RKO (cell line): ENCODE measurements at regions not wholly inside any gene's neighbourhood (a gene's known extent, or its start where the extent isn't known, plus 50 kb on each side); places are given as distances from the start of the nearest gene placed in this dataset.

Experiments used
- DNase-seq: peaks from one replicate; pipeline ENCODE4 v3.0.0-alpha.2; 2016; ENCODE audit warnings: low spot score

DNA sequence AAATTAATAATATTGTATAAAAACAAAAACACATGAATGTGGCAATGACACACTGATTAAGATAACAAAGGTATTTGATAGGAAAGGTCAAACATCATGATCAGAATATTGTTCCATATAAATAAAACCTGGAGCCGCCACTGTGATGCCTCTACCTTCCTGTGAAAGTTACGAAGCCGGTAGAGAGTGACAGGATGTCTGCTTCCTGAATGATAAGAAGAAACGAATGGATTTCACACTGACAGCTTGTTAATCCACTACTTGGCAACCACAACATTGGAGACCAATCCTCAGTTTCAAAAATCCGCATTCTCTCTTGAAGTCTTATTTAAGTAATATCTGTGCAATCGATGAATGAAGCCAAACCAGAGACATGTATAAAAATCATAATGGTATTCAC, 315.1 kb downstream of the HDGFL1 start:
- DNase-seq = no peak

DNA sequence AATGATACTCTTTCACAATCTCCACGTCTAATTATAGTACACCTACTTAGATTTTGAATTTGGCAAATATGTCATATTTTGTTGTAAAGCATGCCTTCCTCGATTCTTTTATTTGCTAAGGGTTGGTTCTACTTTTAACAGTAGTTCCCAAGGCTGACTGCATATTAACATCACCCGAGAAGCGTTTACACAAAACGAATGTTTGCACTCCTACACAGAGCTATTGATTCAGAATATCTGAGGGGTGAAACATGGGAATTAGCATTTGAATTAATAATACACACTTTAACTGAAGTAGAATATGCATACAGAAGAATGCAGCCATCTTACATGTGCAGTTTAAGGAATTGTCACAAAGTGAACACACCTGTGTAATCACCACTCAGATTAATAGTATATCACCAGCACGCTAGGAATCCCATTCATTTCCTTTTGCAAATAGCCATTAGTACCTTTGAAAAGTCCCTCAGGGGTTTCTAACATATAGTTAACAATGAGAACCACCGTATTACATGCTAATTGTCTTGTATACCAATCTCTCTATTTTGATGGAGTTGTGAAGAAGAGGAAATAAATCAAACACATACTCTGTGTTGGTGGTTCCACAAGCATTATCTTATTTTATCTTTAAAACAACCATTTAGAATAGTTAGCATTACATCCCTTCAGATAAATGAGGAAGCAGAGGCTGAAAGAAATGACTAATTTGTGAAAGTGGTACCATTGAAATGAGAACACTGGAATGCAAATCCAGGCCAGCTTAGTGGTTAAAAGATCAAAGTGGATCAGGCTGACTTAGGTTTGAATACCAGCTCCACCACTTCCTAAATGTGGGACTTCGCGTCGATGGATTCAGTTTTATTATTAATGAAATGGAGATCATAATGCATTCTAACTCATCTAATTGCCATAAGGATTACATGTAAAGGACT, 317.6 kb downstream of the HDGFL1 start:
- DNase-seq = no peak

DNA sequence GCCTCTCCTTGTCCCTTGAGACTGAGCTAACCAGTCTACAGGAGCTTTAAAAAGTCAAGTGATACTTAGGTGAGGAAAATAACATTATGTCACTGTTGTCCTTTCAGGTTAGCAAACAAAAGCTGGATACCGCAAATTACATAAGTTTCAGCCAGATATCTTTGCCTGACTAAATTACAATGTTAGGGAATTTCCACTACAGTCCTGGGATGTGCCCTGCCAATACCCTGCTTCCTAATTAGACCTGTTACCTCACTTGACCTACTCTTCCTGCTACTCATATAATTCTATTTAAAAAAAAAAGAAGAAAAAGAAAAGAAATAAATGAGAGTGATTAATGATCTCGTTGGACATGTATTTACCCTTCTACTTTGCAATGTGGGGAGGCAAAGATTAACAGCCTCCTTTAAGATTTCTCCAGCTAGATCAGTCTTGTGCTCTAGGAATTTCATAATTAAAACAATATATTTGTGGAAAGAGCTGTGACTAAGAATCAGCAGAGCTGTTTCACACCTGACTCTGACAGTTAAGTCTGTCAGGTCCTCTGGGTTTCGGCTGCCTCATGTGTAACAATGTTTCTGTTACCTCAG, 318.9 kb downstream of the HDGFL1 start:
- DNase-seq = no peak

DNA sequence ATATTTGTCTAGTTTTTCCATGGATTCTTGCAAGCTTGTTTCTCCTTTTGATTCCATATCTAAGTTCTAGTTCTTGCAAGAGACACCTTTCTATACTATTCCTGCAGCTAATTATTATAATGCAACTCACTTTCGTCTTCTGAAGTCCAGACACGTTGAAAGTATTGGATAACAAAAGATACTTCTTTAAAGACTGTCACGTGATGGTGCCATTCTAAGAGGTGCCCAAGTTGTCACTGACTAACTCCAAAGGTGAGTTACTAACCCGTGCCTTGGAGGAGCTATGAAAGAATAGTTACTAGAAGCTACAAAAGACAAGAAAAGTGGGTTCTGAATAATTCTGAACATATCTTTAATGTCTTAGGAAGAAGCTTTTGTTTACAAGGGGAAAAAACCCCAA, 322.6 kb downstream of the HDGFL1 start:
- no peak for DNase-seq

DNA sequence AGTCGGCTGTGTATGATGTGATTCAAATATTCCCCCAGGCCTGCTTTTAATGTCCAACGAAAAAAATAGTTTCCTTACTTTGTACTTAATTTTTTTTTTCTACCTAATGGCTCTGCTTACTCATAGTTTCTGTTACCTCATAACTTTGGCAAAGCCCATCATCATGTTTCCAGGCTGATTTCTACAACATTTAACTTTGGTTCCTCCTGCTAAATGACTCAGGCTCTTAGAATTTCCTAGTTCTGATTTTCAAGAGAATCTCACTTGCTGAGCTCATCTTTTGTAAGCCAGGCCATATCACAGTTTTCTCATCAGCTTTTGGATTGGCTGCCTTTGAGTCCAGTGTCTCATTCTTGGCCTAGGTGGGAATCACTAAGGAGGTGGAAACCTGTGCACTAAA, 323.1 kb downstream of the HDGFL1 start:
- DNase-seq = peak; percentile 48

DNA sequence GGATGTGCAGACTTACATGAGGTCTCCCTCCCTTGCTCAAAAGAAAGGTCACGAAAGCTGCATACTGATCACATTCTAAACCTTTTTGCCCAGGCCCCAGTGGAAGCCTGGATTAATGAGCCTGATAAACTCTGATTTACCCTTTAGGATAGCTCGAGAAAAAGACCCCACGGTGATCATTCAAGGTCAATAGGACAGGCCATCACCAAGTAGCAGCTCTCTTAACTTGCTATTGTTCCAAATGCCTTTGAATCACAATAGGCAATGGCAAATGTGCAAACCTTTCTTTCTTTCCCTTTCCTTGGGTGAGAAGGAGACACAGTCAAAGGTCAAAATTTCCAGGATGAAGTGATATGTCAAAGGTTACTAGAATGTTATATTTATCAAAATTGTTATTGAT, 327.3 kb downstream of the HDGFL1 start:
- DNase-seq = no peak

DNA sequence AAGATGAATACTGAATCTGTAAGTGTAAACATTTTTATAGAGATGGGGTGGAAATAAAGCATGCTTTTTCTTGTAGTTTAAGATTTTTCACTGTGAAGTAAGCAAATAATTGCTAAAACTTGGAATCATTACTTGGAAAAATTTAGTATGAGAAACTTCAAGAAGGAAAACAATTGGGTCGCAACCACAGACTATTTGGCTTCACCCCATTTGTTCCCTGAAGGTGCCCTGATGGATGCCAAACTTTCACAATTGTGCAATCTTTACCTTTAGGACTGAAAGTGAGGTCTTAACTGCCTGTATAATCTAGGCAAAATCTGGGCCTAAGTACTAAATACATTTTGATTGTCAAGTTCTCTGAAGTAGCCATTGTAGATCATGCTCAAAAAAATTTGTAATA, 330.1 kb downstream of the HDGFL1 start:
- no peak for DNase-seq

DNA sequence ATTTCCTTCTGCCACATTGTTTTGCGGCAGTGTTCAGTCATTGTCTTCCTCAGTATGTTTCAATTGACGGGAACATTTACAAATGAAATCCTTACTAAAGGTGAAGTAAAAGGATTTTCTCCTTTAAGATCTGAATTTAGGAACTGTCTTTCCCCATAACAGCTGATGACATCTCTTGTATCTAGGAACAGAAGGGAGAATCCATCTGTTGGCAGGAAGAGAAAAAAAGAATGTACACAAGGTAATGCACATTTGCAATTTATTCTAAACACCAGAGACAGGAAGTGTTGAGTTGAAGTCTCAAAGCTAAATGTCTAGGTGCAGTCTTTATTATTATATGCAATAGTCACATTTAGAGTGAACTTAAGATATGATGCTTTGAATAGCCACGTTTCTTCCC, 334.5 kb downstream of the HDGFL1 start:
- DNase-seq = no peak

DNA sequence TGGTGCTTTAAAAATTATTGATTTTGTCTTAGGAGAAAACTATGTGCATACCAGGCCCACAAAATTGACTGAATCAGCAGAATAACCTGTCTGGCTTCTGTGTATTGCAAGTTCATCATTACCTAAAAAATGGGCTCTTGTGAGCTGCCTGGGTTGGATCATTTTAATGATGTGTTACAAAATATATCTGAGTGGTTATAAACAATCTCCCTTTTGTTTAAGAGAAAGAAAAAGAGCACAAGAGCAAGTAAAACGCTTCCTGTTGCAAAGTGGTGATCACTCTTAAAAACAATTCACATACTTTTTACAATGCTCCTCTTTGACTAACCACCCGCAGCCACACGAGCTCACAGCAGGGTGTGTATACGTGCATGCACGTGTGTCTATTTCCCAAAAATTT, 335.1 kb downstream of the HDGFL1 start:
- no peak for DNase-seq

DNA sequence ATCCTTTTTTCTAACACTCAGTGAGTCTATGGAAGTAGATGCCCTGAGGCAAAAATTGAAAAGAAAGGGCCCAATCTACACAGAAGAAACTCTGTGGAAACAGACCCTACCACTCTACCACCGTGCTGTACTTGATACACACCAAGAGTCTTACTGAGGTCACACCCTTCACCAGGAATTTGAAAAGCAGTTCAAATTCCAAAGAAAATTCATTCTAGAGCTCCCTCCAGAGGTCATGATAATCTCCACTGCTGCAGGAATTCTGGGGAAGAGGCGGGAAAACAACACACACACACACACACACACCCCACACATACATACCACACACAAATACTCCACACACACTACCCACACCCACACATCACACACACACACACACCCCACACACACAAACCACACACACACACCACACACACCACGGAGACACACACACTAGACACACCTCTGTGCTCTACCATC, 336.8 kb downstream of the HDGFL1 start:
- peak; percentile 5 for DNase-seq

DNA sequence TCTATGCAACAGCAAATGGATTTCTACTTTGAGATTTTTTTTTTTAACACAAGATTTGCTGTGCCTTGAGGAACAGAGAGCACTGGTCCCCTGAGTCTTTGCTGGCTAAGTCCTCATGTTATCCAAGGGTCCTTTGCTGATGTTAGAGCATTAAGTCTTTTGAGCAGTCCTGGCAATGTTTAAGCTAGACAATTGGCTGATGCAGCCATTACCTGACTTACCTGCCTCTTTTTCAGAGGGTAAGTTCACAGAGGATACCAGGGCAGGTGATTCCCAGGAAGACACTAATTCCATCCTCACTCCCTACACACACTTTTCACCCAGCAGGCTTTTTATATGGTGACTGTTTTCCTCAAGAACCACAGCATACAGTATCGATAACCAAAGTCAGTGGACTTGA, 337.7 kb downstream of the HDGFL1 start:
- no peak for DNase-seq

DNA sequence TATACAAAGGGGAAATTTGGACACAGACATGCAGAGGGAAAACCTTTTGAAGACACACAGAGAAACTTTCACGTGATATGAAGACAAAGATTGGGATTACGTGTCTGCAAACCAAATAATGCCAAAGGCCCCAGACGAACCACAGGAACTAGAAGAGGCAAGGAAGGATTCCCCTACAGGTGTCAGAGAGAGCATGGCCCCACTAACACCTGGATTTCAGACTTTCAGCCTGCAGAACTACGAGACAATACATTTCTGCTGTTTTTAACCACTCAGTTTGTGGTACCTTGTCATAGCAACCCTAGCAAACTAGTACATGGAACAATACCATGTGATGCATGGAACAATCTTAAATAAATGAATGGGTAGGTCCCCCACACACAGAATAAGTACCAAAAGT, 341.0 kb downstream of the HDGFL1 start:
- DNase-seq = no peak

DNA sequence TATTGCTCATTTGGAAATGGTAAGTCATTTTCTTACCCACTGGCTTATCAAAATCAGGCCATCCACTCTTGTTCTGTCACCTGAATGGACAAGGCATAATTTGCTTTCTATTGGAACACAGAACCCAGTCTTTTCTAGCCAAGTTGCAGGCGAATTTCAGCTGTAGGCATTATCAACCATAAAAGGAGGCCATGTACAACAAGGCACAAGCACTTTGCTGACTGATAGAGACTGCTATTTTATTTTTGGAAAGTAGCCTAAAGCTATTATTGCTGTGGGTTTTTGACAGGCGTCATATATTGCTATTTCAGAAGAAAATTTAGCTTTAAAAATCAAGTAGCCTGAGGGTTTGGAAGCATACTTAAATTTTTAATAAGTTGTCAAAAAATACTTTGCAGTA, 344.2 kb downstream of the HDGFL1 start:
- DNase-seq = no peak

DNA sequence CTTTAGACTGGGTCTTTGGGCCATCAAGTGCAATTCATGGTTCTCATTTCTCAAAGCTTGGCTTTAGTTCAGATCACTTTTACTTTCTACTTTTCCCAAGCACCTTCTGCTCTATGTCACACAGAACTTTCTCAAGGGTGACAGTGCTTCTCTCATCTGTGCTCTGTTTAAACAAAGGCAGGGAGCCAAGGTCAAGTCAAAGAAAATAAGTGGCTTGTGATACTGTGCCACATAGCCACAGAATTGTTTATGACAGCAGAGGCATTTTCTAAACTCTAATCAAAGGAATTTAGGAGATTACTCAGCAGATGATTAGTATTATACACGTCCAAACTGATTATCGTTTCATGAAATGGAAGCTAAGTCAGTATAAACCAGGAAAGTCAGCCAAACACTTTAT, 348.0 kb downstream of the HDGFL1 start:
- no peak for DNase-seq

DNA sequence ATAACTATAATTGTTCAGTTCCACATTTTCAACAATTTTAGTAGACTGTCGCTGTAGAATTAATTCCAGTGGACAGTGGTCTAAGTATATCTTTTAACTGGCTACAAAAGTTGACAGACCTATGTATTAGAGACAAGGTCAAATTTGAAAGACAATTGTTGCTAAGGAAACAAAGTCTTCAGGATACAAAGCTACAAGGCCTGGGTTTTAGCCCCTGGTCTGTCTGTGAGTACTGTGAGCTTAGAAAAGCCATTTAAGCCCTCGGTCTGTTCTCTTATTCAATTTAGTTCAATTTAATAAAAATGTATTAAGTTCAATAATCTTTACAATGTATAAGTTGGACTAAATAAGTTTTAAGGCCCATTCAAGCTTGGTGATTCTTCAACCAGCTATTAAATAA, 352.5 kb downstream of the HDGFL1 start:
- no peak for DNase-seq

DNA sequence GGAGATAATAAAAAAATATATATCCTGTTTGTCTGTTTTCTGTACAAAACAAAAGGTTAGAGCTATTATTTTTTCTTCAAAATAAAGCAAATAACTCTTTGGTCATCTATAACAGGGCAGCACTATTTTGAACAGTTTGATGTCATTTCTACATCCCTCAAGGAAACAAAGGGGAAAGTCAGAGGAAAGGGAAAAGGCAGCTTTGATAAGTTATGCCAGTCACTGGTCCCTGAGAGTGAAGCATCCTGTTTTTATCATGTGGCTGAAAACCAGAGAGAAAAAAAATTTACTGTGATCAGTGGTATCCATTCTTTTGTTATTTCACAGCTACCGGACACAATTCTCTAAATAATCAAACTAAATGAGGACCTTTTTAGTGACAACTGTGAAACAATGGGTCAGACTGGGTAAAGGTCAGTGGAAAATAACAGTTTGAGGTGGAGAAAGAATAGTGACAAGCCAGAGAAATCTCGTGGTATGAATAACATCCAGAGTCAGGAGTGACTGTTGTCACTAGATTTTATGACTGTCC, 356.0 kb downstream of the HDGFL1 start:
- no peak for DNase-seq

DNA sequence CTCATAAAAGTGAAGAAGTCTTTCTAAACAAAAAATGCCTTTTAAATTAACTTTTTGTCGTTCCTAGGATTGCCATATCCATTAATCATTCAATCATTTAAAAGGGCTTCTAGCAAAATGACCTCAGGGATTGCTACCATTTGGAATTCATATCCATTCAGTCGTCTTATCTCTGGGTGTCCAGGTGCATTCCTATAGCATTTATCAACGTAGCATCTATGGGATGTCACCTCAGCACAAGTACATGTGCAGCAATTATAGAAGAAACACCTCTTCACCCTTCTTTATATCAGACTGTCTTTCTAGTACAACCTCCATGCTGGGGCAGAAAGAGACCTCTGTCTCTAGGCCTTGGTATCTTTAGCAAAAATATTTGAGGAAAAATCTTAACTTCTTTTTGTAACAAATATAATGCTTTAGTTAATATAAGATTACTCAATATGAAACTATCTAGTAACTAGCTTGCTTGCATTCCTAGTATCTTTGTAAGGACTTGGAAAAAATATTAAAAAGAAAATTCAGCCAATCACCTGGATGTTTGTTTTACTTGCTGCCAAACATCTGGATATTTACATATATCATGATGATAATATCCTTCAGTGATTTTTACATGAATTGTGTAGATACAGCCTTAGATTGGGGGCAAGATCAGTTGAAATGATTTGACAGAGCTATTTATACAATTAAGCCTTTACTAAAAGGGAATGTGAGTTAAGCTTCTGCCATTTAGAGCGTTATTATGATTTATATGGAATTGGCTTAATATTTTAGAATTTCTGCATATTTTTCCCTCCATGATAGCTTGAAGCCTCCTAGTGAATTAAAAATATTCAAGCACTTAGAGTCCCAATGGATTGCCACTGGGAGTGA, 356.8 kb downstream of the HDGFL1 start:
- DNase-seq = no peak

DNA sequence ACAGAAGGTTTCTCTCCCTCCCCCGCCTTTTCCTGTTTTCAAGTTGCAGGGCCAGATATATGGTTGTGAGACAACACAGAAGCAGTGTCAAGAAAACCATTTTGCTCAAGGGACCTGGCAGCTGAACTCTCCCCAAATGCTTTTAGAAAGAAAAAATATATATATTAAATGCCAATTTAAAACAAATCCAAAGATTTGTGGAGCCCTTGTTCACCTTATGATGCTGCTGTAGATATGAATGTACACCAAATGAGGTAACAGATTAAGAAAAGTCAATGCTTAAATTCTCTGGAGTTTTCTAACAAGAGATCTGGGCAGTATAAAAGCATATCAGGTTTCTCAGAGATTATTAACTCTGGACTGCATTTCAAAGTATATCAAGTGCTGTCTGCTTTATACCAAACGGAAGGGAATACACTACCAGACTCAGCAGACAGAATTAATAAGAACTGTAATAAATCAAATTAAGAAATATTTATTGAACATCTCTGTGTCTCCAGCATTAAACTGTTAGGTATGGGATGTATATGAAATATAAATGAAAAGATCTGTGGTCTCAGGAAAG, 357.5 kb downstream of the HDGFL1 start:
- no peak for DNase-seq

DNA sequence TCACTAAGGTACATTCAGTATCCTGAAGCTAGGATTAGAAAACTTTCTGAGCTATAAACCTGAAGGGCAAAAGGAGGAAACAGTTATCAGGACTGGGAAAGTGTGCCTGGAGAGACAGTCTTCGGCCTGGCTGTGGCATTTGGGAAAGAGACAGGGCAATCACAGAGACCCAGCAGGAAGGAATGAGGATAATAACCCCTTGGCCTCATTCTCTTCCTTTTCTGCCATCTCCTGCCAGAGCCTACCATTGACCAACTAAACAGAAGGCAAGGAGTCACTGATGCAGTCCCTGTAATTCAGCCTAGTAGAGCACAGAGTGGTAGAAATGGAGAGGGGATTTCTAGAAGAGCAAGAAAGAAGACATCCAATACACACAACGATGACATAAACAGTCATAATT, 359.4 kb downstream of the HDGFL1 start:
- DNase-seq = no peak

DNA sequence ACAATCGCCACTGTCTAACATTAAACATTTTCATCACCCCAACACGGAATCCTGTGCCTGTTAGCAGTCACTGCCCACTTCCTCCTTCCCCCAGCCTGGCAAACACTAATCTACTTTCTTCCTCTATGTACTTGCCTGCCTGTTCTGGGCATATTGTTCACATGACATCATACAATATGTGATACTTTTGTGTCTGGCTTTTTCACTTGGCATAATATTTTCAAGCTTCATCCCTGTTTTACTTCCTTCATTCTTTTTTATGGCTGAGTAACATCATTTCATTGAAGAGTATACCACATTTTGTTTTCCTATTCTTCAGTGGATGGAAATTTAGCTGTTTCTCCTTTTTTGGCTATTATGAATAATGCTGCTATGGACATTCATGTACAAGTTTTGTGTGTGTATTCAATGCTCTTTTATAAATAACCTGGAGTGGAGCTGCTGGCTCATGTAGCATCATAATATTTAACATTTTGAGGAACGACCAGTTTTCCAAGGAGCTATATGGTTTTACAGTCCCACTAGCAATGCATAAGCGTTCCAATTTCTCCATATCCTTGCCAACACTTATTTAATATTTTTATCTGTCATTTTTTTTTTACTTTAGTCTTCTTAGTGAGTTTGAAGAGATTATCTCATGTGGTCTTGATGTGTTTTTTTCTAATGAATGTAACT, 360.1 kb downstream of the HDGFL1 start:
- no peak for DNase-seq

DNA sequence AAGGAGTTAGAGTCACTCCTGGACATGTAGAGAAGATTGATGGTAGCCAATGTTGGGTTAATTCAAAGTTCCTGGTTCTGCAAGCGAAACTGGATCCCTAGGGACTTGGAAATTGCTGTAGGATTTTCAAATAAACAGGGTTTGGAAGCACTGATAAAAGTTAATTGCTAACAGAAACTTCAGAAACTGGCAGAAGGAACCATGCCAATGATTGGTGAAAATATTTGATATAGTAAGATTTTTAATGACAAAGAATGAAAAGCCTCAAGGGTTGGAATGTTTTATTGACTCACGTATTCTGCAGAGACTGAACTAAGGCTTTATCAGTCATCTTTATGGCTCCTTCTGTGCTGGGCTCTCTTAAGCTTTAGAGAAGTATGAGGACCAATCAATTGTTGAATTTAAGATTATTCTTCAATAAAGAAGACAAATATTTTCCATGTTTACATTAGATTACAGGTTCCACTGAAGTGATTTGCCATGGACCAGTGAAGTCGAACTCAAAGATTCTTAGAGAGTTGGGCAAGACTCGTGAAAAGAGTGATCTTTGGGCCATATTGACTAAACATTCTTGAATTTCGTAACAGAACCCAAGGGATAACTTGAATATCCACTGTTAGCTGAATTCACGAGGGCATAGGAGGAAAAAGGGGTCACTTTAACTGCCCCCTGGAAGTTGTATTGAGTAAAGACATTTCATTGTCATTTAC, 371.4 kb downstream of the HDGFL1 start:
- DNase-seq = no peak
